IMR-90 (cell line): ENCODE measurements at regions not wholly inside any gene's neighbourhood (a gene's known extent, or its start where the extent isn't known, plus 50 kb on each side); places are given as distances from the start of the nearest gene placed in this dataset.

Experiments
- BHLHE40 ChIP-seq: fragments of 150-350 bp; IDR thresholded peaks from 2 replicates; pipeline ENCODE4 v1.6.1; 2016; ENCODE audit warnings: mild to moderate bottlenecking, low read depth, low read length
- CEBPB ChIP-seq: IDR thresholded peaks from 2 replicates; pipeline ENCODE4 v1.6.1; 2012; ENCODE audit warnings: low read depth, low read length, improper control_type of control experiment
- FOS ChIP-seq: fragments of 150-350 bp; IDR thresholded peaks from 2 replicates; pipeline ENCODE4 v1.6.1; 2016; ENCODE audit warnings: low read depth, low read length
- MXI1 ChIP-seq: IDR thresholded peaks from 2 replicates; pipeline ENCODE4 v1.6.1; 2012; ENCODE audit warnings: low read depth, mild to moderate bottlenecking, low read length, moderate library complexity, borderline replicate concordance
- POLR2A ChIP-seq: IDR thresholded peaks from 2 replicates; pipeline ENCODE4 v1.6.1; 2012; ENCODE audit warnings: mild to moderate bottlenecking, low read depth, low read length
- RAD21 ChIP-seq: IDR thresholded peaks from 2 replicates; pipeline ENCODE4 v1.6.1; 2012; ENCODE audit warnings: low read length, improper control_type of control experiment
- RCOR1 ChIP-seq: IDR thresholded peaks from 2 replicates; pipeline ENCODE4 v1.6.1; 2012; ENCODE audit warnings: mild to moderate bottlenecking, low read length, improper control_type of control experiment; ENCODE audit not compliant: insufficient replicate concordance
- TF ChIP-seq, protein P1 (sequence below): conservative IDR thresholded peaks from 2 replicates; pipeline ENCODE4 v1.5.1; 2012; ENCODE audit warnings: mild to moderate bottlenecking, low read depth, low read length, improper control_type of control experiment
- TF ChIP-seq, protein P2 (sequence below): fragments of 150-350 bp; IDR thresholded peaks from 2 replicates; pipeline ENCODE4 v1.6.1; 2017; ENCODE audit warnings: mild to moderate bottlenecking, antibody characterized with exemption, low read length, low read depth

DNA sequence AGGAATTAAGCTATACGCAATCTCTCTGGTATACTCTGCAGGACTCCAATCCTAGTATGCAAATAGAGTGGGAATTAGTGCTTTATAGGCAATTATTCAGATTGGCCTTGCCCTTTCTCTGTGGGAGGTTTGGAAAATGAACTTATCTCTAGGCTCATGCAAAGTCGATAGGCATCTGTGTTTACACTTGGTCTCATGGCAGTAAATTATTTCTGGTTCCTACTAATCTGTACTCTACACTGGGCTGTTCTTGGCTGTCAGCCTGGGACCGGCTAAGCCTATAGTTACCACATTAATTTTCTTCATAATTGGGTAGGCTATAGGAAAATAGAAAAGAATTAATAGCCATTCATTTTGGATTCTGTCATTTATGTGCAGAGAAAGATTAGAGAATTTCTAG lies 544.6 kb downstream of the AMY1C start:
- TF ChIP-seq CEBPB, result no peak
- no peak for TF ChIP-seq POLR2A
- TF ChIP-seq, protein P1, sequence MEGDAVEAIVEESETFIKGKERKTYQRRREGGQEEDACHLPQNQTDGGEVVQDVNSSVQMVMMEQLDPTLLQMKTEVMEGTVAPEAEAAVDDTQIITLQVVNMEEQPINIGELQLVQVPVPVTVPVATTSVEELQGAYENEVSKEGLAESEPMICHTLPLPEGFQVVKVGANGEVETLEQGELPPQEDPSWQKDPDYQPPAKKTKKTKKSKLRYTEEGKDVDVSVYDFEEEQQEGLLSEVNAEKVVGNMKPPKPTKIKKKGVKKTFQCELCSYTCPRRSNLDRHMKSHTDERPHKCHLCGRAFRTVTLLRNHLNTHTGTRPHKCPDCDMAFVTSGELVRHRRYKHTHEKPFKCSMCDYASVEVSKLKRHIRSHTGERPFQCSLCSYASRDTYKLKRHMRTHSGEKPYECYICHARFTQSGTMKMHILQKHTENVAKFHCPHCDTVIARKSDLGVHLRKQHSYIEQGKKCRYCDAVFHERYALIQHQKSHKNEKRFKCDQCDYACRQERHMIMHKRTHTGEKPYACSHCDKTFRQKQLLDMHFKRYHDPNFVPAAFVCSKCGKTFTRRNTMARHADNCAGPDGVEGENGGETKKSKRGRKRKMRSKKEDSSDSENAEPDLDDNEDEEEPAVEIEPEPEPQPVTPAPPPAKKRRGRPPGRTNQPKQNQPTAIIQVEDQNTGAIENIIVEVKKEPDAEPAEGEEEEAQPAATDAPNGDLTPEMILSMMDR, result no peak
- TF ChIP-seq, protein P2, sequence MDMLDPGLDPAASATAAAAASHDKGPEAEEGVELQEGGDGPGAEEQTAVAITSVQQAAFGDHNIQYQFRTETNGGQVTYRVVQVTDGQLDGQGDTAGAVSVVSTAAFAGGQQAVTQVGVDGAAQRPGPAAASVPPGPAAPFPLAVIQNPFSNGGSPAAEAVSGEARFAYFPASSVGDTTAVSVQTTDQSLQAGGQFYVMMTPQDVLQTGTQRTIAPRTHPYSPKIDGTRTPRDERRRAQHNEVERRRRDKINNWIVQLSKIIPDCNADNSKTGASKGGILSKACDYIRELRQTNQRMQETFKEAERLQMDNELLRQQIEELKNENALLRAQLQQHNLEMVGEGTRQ, result no peak
- no peak for TF ChIP-seq RCOR1
- no peak for TF ChIP-seq RAD21
- no peak for TF ChIP-seq BHLHE40
- no peak for TF ChIP-seq FOS
- TF ChIP-seq MXI1, result no peak
